LNCAP (cell line): ENCODE measurements at regions not wholly inside any gene's neighbourhood (a gene's known extent, or its start where the extent isn't known, plus 50 kb on each side); places are given as distances from the start of the nearest gene placed in this dataset.

Experiments used
- TF ChIP-seq, protein P1 (sequence below): fragments of 450-650 bp; IDR thresholded peaks from 2 replicates; pipeline ENCODE4 v1.5.1; 2017; ENCODE audit warnings: mild to moderate bottlenecking

DNA sequence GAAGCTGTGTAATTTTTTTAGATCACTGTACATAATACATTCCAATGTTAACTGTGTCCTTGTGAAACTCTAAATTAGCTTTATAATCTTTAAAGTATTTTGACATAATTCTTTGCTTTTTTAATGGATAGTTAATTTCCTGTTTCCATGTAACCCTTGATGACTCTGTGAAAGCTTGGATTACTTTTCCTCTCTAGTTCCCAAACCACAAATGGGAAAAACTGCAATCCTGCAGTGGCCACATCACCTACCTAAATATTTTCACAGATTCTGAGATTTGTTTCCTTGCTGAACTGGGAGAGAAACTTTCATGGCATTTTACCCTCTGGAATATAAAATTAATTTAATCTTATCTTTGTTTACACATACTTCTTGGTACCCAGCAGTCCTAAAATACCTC, 161.6 kb upstream of the CCDC68 start:
- TF ChIP-seq, protein P1, sequence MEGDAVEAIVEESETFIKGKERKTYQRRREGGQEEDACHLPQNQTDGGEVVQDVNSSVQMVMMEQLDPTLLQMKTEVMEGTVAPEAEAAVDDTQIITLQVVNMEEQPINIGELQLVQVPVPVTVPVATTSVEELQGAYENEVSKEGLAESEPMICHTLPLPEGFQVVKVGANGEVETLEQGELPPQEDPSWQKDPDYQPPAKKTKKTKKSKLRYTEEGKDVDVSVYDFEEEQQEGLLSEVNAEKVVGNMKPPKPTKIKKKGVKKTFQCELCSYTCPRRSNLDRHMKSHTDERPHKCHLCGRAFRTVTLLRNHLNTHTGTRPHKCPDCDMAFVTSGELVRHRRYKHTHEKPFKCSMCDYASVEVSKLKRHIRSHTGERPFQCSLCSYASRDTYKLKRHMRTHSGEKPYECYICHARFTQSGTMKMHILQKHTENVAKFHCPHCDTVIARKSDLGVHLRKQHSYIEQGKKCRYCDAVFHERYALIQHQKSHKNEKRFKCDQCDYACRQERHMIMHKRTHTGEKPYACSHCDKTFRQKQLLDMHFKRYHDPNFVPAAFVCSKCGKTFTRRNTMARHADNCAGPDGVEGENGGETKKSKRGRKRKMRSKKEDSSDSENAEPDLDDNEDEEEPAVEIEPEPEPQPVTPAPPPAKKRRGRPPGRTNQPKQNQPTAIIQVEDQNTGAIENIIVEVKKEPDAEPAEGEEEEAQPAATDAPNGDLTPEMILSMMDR = no peak

DNA sequence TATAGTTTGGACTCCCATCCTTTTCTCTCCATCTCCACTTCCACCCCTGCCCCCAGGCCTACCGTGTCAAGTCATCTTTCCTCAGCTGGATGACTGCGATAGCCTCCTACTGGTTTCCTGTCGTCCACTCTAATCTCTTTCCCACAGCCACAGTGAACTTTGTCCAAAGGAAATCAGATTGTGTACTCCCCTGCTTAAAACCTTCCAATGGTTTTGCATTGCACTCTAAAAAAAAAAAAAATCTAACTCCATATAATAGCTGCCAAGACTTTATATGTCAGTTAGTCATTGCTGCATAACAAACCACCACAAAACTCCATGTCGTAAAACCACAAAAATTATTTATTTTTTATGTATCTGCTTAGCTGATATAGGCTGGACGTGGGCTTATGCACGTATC, 160.2 kb upstream of the CCDC68 start:
- TF ChIP-seq, protein P1 = no peak

DNA sequence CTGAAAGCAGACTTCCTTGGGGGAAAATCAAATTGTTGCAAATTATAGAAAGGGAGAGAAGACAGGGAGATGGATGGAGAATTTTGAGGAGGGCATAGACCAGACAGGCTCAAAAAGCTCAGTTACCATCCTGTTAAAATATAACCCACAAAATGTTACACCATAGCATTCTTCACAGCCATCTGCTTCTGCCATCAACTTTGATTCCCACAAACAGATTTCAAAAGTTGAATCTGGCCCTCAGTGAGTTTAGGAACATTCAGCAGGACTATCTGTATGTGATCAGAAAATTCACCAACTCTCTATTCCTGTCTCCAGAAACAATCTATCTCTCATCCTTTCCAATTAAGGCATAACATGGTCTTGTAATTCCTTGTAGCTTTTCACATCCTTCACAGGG, 159.8 kb upstream of the CCDC68 start:
- TF ChIP-seq, protein P1 = no peak

DNA sequence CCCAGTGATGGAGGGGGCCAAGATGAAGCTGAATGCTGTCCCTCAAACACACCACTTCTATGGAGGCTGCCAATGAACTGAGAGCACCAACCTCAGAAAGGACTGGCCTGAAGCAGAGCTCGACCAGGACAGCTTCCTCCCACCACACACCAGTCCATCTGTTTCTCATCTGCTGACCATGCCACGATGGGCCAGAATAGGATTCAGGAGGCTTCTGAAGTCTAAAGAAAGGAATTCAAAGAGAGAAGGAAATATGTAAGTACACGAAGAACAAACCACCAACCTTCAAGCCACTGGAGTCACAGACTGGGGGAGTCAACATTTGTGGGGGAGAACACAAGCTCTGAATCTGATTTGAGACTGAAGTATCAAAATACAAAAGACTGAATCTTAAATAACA, 157.6 kb upstream of the CCDC68 start:
- TF ChIP-seq, protein P1 = no peak

DNA sequence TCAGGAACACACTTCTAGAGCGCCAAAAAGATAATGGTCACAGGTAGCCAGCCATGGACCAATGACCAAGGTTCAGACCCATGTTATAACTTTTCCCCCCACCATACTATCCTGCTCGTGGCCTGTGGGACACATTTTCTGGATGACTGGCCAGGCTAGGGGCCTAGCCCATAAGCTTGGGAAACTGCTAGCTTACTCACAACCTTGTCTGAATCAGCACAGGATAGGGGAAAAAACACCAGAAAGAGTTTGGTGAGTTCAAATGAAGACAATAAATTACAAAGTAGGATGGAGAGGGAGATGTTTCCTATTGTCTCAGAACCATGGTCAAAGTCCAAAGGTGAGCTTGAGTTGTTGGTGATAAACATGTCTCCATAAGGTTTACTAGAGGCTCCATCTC, 156.3 kb upstream of the CCDC68 start:
- TF ChIP-seq, protein P1 = no peak

DNA sequence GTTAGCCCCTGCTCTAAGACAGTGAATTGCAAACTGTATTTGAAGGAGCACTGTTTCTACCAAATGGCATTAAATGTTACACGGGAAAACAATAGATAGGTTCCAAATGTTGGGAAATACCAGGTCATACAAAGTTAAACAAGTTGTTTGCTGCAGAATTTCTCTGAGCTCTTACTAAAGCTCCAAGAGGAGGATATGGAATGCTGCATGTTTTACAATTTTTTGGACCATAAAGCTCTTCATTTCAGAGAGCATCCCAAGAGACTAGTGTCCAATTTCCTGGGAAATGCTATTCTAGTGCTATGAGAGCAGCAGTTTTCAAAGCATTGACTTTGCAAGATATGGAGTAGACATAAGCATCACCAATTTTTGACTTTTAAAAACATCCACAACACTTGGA, 155.6 kb upstream of the CCDC68 start:
- TF ChIP-seq, protein P1 = no peak

DNA sequence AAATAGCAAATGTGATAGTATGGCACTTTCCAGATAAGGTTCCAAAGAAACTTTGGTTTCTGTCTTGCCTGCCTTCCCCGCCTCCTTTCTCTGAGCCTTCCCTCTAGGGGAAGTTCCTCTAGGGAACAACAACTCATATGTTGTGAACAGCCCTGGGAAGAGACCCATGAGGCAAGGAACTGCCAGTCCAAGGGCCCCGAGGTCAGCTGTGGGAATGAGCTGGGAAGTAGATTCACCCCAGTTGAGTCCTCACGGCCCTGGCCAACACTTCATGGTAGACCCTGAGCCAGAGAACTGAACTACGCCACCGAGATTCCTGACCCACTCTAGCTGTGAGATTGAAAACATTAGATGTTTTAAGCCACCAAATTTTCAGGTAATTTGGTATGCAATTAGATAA, 154.5 kb upstream of the CCDC68 start:
- TF ChIP-seq, protein P1 = no peak

DNA sequence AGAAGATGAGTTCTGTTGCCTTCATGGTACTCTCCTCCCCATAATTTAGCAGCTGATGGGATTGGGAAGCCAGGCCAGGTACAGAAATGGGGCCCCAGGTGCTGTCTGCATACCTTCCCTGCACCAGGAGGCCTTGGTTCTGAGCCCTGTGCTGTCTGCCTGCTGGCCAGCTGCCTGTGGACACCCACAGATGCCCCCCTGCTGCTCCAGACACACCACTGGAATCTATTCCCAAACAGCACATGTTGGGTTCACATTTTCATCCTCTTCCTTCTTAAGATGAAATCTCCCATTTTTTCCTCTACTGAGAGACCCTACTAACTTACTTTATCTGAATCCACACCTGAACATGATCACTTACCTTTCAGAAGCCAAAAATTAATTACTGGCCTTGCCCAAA, 152.0 kb upstream of the CCDC68 start:
- TF ChIP-seq, protein P1 = no peak
